Fibroblast of villous mesenchyme (primary cell): ENCODE measurements at regions not wholly inside any gene's neighbourhood (a gene's known extent, or its start where the extent isn't known, plus 50 kb on each side); places are given as distances from the start of the nearest gene placed in this dataset.

Experiments used
- DNase-seq: peaks from one replicate; pipeline ENCODE4 v3.0.0-alpha.2; 2010; ENCODE audit warnings: low read depth
- H3K4me3 ChIP-seq: 2 replicates; pipeline ENCODE4 v1.5.1; 2011; ENCODE audit warnings: low read depth, mild to moderate bottlenecking, low read length
- TF ChIP-seq, protein P1 (sequence below): IDR thresholded peaks from 2 replicates; pipeline ENCODE4 v1.5.1; 2012; ENCODE audit warnings: low read depth, mild to moderate bottlenecking, low read length; ENCODE audit not compliant: insufficient read depth

DNA sequence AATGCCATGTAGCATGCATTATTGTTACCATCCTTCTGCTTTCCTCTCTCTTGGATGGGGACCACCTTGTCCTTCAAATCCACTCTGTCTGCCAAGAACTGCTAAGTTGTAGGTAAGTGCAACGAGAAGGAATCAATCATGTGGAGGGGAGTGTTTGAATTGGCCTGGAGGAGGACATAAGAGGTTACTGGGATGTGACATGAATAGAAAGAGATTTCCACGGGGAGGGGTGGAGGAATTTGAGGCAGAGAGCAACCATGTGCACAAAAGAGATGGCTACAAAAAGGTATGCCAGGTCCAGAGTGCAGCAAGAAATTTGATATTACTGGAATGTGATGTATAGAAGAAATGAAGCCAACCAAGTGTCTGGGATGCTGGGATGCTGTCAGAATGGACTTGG lies 648.9 kb upstream of the KLF4 start:
- no peak overlapping the region for H3K4me3 ChIP-seq
- DNase-seq, result no peak
- TF ChIP-seq, protein P1, sequence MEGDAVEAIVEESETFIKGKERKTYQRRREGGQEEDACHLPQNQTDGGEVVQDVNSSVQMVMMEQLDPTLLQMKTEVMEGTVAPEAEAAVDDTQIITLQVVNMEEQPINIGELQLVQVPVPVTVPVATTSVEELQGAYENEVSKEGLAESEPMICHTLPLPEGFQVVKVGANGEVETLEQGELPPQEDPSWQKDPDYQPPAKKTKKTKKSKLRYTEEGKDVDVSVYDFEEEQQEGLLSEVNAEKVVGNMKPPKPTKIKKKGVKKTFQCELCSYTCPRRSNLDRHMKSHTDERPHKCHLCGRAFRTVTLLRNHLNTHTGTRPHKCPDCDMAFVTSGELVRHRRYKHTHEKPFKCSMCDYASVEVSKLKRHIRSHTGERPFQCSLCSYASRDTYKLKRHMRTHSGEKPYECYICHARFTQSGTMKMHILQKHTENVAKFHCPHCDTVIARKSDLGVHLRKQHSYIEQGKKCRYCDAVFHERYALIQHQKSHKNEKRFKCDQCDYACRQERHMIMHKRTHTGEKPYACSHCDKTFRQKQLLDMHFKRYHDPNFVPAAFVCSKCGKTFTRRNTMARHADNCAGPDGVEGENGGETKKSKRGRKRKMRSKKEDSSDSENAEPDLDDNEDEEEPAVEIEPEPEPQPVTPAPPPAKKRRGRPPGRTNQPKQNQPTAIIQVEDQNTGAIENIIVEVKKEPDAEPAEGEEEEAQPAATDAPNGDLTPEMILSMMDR, result no peak

DNA sequence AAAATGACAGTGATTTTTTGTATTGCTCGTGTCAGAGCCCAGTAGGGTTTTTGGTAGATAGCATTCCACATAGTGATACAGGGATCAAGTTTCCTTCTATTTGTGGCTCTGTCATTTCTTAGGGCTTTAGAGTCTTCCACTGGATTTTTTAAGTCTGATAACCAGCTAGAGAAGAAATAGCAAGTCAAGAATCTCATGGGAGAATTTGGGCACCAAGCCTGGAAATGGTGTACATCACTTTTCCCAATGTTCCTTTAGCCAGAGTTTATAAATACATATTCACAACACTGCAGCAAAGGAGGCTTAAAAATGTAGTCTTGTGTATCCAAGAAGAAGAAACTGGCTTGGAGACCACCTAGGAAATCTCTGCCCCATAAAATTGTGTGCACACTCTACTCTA lies 647.1 kb upstream of the KLF4 start:
- H3K4me3 ChIP-seq, result no peak overlapping the region
- DNase-seq, result no peak

DNA sequence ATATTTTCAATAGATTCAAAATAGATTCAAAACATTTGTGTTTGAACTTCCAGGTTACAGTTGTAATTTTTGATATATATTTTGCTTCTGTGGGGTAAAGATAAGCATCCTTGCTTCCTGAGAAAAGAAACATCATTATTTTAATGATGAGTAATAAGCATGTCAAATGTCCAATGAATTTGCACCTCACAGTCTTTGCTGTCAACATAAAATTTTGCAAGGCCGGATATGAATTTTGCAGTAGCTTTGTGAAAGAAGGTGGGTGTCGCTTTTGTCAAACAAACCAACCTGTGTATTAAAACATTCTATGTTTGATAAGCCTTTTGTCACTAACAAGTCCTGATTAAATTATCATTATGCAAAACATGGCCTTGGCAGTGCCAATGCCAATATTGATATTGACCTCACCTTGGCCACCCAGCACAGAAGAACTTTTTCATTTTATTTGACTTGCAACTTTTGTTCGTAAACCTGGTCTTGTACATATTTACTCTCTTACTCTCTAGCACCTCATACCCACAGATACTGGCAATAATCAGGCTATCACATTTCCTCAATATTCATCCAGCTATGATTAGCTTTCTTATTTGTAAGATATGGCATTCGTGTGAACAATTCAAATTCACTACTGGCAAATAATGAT lies 645.0 kb upstream of the KLF4 start:
- H3K4me3 ChIP-seq, result no peak overlapping the region
- TF ChIP-seq, protein P1, result no peak
- no peak for DNase-seq

More for the DNA sequence above, 647.1 kb upstream of the KLF4 start:
- TF ChIP-seq, protein P1, result no peak

DNA sequence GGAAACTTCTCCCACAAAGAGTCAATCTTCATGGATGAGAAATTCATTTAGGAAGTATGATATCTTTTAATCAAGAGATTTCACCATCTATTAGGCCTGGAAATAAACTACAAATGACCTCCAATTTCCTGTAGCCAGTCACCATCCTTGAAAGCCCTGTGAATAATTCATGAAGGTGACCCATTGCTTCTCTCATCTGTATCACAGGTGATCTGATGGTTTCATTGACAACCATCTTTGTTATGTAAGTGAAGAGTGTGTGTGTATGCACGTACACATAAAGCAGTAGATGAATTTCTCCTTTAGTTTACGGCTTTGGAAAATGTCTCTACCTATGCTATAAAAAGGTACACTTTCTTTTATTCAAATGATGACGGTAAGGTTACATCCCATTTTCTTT lies 644.1 kb upstream of the KLF4 start:
- H3K4me3 ChIP-seq, result no peak overlapping the region
- TF ChIP-seq, protein P1, result no peak
- DNase-seq, result no peak

DNA sequence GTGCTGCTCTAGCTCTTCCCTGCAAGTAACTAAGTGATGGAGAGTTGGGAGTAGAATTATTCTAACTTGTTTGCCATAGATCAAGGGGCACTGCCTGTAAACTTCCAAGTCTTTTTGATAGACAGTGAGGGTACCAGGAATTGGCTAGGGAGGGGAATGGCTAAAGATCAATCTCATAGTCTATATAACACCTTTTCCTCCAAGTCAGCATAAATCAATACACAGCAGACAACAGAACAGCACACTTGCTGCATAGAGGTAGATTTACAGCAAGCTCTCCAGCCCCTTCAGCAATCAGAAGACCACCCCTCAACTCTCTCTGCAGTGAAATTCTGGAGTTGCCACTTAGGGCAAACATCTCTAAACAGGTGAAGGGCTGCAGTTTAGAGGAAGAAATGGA lies 643.5 kb upstream of the KLF4 start:
- H3K4me3 ChIP-seq, result no peak overlapping the region
- TF ChIP-seq, protein P1, result no peak
- DNase-seq, result no peak

DNA sequence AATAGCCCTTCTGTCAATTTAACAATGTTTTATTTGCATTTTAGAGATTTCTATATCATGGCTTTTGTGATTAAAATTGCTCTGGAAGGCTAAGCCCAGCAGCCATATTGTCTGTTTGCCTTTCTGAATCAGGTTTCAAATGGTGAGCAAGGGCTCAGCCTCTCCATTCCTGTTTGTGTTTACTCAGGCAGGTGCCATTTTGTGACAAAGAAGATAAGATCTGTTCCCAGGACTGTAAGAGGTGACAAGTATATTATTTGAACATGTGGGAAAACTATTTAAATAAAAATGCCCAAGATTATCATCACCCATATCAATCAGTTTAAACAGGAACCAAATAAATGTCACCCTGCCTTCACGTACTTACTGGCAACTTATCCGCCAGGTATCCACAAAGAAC lies 641.3 kb upstream of the KLF4 start:
- DNase-seq, result no peak
- TF ChIP-seq, protein P1, result no peak
- H3K4me3 ChIP-seq, result no peak overlapping the region

DNA sequence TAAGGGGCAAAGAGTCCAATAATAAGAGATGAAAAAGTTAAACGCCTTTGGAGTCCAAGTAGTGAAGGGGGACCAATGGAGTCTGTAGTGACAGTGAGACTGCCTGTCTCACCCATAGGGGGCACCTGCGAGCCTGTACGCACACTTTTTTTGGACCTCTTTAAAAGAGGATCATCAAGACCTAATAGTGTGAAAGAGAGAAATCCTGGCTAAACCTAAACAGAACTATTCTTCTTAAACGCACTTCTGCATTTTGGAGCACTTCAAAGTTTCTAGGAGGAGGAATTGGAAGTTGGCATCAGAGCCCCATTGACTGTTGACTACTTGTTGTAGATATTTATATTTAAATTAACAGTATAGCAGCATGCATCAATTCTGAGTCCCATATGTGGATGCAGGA lies 636.1 kb upstream of the KLF4 start:
- H3K4me3 ChIP-seq, result no peak overlapping the region
- peak; percentile 11 for DNase-seq
- TF ChIP-seq, protein P1, result peak; percentile 57
